GM19025 (cell line): ENCODE measurements at regions not wholly inside any gene's neighbourhood (a gene's known extent, or its start where the extent isn't known, plus 50 kb on each side); places are given as distances from the start of the nearest gene placed in this dataset.
"Not testable (repeated sequence)": the region's sequence is repeated elsewhere in the genome, so short reads cannot be mapped to it uniquely, and the experiment has no call there.

Experiments
- ATAC-seq: cut with Tn5 transposase; IDR thresholded peaks from one replicate; pipeline ENCODE4 v1.9.1; 2021; ENCODE audit warnings: mild to moderate bottlenecking, low read depth, moderate library complexity; ENCODE audit not compliant: unreplicated experiment

DNA sequence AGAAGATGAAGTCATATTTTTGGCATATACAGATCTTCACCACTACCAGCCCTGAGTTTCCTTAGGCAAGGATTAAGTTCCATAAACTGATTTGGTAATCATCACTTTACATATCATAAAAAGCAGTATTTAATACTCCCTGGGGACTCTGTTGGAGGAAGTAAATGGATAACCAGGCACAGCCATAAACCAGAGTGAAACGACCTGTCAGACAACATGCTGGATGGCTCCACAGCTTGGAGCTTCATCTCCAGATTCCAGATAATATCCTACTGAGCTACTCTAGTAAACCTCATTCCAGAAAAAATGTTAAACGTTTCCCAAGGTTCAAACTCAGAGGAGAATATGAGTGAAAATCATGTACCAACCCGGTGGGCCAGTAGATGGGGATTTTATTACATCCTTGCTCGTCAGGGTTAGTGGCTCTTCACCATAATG, 109.2 kb downstream of the BASP1 start:
- no peak for ATAC-seq

DNA sequence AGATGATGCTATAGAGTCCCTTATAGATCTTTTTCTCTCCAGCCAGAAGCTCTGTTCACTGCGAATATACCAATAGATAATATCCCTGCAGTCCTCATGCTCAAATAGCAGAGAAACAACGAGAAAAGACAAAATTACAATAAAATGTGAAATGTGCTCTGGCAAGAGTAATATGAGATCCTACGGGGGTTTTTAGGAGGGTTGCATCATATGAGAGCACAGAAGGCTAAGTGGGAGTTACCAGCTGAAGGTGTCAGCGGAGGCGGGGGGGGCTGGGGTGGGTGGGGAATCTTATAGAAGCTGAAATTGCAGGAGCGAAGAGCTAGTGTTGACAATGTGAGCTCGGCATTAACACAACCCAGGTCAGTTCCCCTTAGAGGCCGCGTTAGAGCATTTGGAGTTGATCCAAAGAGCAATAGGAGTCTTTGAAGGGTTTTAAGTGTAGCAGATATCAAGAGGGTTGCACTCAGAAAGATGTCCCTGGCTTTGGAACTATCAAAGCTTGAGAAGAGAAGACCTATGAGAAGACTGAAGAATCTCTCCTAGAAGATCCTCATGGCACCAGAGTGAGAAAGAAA, 109.7 kb downstream of the BASP1 start:
- no peak for ATAC-seq

DNA sequence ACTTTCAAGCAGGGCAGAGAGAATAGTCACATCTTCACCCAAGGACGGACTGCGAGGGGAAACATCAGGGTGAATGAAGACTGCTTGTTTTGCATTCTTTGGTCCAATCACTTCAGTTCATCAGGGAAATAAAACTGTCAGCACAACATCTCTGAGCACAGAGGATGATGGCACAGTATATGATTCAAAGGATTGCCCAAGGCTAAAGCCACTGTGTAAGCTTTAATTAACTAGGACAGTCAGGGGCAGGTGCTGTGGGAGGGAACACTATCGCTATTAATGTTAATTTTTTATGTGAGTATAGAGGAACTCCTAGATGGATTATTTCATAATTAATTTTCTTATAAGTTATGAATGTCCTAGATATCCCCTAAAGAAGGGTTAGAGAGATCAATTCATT, 112.1 kb downstream of the BASP1 start:
- no peak for ATAC-seq

DNA sequence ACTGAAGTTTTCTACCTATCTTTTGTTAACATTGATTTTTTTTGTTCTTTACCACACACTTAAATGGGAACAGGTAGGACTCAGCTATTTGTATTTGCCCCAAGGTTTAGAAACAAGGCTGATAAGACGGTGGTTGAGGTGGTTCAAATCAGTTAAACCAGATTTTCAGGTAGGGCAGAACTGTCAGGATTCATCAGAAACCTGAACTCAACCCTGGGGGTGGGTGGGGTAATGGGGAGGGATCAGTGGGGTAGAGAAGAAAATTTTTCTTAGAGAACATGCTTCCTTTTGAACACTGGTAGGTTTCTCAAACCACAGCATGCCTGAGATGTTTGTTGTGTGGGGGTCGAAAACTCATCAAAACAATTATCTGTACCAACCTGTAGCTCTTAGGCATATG, 113.0 kb downstream of the BASP1 start:
- no peak for ATAC-seq

DNA sequence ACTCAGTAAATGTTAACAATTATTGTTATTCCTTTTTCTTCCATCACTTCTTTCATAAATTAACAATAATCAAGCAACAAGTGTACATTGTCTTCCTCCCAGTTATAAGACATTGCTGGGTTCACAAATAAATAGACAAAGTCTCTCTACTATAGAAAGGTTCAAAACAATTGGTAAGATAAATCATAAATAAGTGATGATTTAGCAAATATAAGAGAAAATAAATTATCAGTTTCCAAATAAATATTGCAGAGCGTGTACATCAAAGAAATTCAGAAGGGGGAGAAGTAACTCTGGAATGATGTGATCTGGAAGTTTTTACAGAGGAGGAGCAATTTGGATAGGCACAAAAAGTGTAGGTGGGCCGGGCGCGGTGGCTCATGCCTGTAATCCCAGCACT, 114.2 kb downstream of the BASP1 start:
- no peak for ATAC-seq

DNA sequence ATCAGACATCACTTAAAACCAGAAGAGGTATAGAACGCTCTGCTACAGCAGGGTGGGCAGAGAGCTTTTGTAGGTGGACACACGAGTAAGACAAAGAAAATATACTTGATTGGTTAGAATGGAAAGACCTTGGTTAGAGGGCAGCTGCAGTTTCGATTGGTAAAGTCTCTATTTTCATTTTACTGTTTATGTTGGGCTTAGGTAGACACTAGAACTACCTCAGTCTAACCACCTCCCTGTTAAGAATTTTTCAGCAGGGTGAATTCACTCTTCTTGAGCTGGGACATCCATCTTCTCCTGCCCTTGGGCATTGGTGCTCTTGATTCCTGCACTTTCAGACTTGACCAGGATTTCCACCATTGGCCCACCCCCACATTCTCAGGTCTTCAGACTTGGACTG, 116.3 kb downstream of the BASP1 start:
- ATAC-seq = no peak

DNA sequence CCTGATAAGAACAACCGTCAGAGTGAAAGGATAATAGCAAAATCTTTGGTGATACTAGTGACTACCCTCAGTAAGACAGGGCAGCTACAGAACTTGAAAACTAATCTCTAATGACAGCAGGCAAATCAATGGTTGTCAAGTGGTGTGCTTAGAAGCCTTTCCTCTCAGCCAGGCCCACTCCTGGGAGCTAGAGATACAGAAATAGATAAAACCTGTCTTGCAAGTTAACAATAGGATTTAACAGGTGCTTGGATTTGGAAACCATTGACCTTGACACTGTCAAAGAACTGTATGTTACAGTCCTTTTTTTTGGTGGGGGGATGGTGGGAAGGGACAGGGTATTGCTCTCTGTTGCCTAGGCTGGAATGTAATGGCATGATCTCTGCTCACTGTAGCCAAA, 118.6 kb downstream of the BASP1 start:
- ATAC-seq = no peak

DNA sequence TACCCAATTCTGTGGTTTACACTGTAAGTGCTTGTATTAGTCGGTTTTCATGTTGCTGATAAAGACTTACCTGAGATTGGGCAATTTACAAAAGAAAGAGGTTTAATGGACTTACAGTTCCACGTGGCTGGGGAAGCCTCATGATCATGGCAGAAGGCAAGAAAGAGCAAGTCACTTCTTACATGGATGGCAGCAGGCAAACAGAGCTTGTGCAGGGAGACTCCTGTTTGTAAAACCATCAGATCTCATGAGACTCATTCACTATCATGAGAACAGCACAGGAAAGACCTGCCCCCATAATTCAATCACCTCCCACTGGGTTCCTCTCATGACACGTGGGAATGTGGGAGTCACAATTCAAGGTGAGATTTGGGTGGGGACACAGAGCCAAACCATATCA, 119.3 kb downstream of the BASP1 start:
- ATAC-seq = not testable (repeated sequence)

DNA sequence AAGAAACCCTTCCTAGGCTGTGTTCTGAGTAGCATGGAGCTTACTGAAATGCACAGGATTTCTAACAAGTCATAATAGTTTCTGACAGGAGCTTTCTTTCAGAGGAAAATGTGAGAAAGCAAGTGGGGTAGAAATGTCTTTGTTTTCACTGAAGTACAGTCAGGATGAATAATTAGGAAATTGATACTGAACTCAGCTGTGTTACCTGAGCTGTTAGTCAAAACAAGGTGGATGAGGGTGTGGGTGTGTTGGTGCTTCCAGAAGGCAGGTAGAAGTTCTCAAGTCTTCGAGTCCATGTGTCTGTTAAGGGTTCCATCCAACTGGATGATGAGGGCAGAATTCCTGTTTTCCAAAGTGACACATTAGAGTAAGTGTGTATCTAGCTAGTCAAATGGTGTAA, 122.4 kb downstream of the BASP1 start:
- no peak for ATAC-seq

DNA sequence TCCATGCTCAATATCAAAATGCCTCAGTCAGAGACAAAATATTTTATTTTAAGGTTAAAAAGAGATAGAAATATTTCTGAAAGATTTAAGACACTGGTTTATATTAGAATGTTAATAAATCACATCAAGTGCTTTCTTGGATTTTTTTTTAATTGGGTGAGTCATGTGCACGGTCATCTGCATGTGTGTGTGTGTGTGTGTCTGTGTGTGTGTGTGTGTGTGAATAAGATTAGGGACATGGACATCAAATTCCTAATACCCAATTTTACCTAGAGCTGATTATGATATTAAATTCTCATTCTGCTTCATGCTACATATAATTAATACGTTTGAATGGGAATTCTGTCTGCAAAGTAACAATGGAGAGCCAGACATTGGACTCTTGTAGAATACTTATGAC, 122.9 kb downstream of the BASP1 start:
- ATAC-seq = no peak

DNA sequence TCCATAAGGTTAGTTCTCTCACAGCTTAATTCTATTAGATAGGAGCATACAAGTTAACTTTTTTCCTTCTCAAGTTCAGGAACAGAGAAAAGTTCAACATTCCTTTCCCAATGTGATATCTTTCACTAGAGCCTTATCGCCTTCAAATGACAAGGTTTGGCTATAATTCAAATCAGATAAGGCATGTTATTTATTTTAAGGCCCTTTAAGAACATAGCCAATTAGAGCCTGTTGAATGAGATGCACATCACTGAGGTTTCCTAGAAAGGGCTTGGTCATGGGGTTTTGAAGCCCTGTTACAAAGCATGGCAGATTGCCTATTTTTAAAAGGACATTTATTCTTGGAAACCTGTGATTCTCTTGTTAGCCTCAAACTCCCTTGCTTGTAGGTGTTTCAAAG, 123.4 kb downstream of the BASP1 start:
- ATAC-seq = no peak

DNA sequence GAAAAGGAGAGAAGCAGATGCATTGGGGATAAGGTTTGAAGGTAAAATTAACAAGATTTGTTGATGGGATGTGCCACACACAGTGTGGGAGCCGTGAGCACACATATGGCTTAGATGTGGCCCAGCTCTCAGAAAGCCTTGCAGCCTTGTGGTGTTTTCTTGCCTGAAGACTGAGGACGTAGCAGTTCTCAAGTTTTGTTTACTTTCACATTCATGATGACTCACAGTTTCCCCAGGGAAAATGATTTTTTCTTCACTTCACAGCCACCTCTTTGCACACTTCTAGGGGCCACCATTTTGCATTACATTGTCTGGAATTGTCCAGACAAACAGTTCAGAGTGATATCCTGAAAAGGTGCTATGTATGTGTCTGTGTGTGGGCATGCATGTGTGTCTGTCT, 126.2 kb downstream of the BASP1 start:
- ATAC-seq = peak; percentile 86

DNA sequence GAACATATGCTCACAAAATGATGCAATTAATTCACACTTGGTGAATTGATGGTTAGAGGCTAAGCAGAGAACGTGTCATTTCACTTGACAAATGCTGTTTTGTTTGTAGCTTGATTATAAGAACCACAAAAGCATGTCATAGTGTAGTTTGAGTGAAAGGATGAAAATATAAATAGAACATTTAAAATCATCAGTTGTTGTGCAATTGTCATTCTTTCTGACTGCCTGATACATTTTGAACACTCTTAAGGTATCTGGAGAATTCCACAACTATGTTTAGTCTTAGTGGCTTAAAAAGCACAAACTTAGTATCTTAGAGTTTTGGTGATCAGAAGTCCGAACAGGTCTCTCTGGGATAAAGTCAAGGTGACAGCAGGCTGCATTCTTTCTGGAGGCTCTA, 129.4 kb downstream of the BASP1 start:
- ATAC-seq = no peak

DNA sequence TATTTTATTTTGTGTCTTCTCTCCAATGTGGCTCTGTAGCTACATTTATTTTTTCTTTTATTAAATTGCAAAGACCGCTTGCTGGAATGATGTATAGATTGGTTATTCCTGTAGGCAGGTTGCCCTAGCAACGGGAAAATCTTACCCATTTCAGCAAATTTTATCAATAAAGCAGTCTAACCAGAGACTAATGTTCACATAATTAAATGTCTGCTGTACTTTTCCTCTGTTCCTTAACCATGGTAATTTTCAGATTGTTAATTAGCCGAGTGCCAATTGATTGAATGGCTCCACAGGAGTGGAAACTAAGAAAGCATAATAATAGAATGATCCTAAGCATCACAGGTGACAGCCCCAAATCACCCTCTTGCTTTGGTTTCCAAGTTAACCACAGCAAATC, 134.8 kb downstream of the BASP1 start:
- ATAC-seq = no peak

DNA sequence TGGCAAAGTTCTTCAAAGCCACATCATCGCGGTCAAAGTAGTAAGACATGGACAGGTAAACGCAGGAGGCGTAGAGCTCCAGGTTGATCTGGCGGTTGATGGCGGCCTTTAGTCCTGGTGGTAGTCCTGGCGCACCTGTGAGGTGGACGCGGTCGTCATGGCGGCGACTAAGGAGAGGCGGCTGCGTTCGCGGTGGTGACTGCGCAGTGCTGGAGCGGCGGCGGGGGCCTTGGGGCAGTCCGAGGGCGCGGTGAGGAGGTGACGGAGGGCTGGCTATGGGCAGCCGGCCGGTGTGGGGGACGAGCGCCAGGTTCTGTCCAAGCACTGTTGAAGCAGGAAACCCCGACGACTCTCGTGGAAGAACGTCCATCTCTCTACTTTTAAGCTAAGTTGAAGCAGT, 136.8 kb downstream of the BASP1 start:
- no peak for ATAC-seq

DNA sequence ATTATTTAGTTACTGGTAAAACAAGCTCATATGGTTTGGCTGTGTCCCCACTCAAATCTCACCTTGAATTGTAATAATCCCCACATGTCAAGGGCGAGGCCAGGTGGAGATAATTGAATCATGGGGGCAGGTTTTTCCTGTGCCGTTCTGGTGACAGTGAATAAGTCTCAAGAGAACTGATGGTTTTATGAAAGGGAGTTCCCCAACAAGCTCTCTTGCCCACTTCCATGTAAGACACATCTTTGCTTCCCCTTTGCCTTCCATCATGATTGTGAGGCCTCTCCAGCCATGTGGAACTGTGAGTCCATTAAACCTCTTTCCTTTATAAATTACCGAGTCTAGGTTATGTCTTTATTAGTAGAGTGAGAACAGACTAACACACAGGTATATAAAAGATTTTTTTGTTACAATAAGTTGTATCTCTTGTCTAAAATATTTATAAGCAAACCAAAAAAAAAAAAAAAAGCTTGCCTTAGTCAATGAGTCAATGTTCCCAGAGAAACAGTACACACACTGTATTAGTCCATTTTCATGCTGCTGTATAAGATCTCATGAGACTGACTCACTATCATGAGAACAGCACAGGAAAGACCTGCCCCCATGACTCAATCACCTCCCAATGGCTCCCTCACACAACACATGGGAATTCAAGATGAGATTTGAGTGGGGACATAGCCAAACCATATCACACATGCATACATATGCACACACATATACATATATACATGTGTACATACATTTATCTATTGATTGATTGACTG, 138.3 kb downstream of the BASP1 start:
- ATAC-seq = no peak

DNA sequence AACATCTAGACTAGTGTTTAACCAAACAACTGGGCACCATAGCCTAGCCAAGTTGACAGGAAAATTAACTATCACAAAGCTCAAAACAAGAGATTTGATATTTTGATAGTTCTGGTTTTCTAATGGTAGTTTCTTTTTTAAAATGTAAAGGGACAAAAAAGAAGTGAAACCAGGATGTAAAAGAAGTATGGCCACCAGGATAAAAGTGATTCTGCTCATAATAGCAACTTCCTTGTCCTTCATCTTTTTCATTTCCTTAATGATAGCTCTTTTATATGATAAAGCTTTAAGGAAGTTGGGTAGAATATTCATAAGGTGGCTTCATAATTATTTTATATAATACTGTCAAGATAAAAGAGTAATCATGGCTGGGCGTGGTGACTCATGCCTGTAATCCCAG, 139.1 kb downstream of the BASP1 start:
- no peak for ATAC-seq

DNA sequence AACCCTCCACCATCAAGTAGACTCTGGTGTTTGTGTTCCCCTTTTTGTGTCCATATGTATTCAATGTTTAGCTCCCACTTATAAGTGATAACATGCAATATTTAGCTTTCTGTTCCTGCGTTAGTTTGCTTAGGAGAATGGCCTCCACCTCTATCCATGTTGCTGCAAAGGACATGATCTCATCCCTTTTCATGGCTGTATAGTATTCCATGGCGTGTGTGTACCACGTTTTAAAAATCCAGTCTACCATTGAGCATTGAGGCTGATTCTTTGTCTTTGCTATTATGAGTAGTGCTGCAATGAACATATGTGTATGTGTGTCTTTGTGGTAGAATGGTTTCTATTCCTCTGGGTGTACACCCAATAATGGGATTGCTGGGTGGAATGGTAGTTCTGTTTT, 140.1 kb downstream of the BASP1 start:
- ATAC-seq = no peak

DNA sequence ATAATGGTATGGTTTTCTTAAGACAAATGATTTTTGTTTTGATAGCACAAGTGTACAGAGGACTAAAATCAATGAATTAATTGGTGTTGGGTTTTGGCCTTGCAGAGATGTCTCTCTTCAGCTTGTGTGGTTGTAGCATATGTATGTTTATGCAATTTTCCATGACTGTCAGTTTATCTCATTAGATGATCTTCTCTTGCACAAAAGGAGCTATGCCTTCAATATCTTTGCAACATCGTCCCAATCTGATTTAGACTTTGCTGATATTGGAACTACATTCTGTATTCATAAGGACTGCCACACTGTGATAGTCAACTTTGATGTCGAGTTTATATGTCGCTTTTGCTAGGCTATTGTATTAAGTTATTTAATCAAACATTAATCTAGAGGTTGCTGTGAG, 140.0 kb upstream of the TAF11L2 start:
- no peak for ATAC-seq

DNA sequence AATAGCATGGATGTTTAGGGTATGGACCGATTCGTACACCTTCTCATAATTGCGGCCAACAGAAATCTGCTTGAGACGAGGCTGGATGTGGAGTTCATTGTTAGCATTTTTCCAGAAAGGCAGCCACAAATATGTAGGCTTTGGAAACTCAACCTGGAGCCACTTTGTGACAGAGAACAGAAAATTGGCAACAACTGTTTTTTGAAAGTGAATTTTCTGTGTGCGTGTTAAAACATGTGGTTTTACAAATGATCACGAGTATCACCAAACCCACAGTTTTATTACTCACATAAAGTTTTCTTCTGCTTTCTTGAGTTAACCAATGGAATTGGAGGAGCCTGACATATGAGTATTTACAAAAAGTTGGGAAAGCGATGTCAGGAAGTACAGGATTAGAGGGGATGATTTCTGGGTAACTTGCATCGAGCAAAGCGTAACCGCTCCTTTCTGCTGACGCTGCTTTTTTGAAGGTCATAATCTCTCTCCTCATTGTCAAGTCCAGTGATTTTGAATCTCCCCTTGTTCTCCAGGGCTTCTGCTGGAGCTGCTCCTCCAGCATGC, 138.5 kb upstream of the TAF11L2 start:
- no peak for ATAC-seq

DNA sequence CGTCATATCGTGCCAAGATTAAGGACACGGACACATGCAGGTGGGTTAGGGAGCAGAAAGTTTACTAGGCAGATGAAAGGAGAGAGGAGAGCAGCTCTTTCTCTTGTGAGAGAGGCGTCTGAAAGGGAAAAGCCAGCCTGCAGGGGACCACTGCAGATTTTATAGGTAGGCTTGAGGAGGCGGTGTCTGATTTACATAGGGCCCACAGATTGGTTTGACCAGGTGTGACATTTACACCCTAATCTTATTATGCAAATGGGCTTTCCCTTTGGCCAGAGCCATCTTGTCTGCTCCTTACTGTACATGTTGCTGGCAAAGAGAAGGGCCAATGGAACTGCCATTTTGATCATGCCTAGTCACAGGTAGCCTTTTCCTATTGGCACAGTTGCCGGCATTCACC, 137.2 kb upstream of the TAF11L2 start:
- ATAC-seq = no peak

DNA sequence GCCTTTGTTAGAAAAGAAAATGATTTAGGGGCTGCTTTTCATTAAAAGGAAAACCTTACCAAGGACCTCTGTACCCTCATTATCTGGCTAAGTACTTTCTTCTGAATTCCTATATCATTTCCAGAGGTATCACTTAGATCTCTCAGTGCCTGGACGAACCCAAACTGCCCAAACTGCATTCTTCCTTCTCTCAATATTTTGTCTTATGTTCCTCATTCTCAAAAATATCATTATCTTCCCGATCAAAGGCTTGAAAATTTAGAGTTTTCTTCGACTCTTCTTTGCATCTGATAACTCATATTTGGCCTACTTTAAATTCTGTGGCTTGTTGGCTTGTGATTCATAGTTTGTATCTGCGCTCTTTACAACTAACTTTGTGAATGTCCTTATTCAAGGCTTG, 136.7 kb upstream of the TAF11L2 start:
- ATAC-seq = no peak
